ENCODE measurements at regions not wholly inside any gene's neighbourhood (a gene's known extent, or its start where the extent isn't known, plus 50 kb on each side); places are given as distances from the start of the nearest gene placed in this dataset.

DNA sequence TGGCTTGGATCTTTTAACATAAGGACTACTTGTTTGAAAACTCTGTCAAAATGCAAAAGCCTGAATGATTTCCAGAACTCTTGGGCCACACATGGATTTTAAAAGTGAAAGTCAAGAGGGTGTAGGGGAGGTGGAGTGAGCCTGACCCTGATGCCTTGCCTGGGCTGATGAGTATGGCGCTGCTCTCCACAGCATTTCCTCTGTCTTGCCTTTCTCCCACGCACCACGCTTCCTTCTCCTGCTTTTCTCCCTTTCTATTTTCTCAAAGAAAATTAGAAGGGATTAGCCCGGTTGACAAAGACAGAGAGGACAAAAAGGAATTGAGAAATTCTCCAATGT, 207.0 kb upstream of the CCDC68 start:
- no peak for DNase-seq

DNA sequence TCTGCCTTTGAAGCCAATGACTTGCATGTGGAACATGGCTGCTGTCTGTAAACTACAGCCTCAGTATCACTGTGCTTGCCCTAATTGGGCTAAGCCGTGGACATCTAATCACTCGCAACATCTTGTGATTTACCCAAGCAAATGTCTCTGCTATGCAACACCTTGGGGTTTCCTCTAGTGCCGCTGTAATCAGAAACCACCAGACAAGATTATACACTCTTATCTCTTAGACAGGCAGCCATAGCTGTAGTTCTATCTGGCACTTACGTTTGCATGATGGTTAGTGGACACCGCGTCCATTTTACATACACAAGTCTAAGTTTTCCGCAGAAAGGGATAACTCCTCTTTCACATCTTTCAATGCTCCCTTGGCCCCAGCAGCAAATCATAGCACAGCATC, 204.3 kb upstream of the CCDC68 start:
- DNase-seq, result no peak

DNA sequence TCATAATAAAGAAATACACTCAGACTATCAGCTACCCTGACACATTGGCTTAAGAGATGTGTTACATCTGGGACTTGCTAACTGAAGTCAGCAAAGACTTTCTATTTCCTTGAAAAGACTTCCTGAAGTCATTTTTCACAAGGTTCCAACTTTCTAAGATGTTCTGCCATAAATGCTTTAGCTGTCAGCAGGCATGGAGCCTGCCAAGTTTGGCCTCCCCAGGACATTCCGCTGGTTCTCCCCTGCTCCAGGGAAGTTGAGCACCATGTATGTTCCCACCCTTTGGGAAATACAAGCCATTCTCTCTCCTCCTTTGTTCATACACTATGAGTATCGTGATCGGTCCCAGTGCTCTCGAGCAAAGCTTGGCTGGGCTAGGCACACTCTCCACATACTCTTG, 202.7 kb upstream of the CCDC68 start:
- DNase-seq, result no peak

DNA sequence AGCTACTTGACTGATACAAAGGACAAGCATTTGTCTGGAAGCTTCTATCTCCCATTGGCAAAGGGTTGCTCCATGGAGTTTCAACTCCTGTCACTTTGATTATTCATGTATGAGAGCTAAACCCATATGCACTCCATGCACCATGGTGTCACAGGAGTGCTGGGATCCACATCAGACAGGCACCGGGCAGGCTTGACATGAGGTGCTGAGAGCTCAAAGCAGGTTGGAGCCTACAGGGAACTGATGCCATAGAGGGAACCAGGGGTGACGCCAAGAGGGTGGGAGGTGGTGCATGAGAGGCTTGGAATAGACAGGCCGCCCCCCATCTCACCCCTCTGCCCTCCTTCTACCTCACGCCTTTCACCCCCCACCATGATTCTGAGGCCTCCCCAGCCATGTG, 199.8 kb upstream of the CCDC68 start:
- no peak for DNase-seq

DNA sequence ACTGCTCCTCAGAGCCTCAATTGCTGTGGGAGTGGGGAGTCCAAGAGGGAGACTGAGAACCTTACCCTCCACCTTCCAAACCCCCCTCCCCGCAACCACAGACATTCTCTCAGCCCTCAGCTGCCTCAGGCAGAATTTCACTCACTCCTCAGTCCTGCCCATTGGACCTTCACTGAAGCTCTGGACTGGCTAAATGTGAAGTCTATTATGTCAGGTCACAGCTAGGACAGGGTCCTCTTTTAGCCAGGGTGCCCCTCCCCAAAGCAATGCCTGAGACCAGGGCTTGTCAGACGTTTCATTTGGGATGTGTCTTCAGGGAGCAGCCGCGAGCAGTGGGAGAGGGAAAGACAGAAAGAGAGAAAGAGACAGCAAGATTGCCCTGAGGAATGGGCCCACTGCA, 199.3 kb upstream of the CCDC68 start:
- no peak for DNase-seq

DNA sequence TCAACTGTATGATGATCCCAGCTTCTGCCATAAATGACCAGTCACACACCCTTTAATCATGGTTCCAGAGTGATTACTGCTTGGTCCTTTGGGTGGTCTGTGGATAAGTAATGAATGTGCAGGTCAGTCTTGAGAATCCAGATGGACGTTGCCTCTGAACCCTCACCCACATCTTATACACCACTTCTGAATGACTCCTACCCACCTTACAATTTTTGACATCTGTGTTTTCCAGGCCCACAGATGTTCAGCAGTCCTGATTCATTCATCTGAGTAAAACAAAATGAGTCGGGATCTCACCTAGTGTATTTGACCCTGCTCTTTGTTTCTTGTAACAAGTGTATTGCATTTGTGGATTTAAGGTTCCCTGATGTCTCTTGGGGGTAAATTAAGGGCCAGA, 194.1 kb upstream of the CCDC68 start:
- no peak for DNase-seq

DNA sequence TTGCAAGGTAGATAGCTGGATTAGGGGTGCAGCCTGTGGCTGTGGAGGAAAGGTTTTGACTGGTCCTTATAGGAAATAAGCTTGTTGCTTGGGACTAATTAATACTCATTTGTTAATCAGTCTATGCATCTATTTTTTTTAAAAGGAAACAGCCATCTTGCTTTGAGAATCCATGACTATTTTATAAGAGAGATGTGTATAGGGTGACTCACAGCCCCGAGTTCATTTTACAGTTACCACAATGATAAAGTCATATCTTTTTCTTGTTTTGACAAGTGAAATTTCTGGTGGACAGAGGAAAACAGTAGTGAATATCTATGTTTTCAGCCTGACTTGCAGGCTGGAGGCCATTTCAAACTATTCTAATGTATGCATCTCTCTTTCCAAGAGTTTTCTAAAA, 193.5 kb upstream of the CCDC68 start:
- no peak for DNase-seq

DNA sequence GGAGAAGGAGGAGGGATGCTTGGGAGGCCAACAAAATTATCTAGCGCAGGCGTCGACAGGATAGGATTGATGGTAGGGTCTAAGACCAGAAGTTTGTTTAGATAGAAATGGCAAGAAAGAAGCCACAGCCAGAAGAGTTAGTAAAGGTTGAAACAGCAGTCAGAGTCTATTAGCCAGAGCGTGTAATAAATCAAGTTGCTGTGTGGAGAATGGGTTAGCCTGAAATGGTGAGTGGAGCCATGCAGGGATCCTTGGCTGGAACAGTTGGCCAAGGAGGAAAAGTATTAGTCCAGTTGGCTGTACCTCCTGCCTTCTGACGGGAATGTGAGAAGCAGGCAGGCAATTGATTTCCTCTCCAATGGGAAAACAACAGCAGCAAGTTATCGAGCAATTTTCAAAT, 190.7 kb upstream of the CCDC68 start:
- DNase-seq, result no peak

DNA sequence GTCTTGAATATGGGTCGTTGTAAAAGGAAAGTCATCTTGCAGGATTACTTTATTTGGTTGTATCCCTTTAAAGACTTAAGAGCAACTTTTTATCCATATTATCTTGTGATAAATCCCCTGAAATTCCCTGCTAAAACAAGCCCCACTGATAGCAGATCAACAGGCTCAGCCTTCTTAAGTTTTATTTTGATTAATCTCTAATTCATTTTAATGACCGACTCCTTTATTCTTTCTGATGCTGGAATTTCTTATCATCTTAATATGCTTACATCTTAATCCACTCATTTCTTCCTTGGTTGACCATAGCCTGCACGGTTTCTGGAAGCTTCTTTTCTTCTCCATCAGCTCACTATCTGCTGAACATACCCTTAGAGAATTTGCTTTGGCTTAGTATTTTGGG, 188.5 kb upstream of the CCDC68 start:
- no peak for DNase-seq

DNA sequence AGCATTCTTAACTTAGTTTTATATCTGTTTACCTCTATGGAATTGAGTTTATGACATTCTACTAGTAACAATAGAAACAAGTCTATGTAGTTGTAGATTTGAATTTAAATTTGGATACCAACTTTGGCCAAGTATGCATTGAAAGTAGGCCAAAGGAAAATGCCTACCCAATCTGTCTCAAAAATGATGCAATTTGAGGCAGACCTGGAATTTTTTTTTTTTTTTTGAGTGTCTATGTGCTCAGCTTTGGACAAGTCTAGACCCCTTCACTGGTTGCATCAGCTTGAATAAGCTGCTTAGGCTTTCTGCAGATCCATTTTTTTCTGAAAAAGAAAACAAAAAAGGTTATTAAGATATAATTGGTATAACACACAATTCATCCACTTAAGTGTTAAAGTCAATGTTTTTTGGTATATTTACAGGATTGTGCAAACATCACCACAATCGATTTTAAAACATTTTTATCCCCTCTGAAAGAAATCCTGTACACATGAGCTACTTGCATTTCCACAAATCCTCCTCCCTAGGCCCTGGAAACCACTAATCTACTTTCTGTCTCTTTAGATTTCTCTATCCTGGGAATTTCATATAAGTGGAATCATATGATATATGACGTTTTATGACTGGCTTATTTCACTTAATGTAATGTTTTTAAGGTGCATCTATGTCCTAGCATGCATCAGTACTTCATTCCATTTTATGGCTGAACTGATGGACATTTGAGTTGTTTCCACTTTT, 185.1 kb upstream of the CCDC68 start:
- no peak for DNase-seq

DNA sequence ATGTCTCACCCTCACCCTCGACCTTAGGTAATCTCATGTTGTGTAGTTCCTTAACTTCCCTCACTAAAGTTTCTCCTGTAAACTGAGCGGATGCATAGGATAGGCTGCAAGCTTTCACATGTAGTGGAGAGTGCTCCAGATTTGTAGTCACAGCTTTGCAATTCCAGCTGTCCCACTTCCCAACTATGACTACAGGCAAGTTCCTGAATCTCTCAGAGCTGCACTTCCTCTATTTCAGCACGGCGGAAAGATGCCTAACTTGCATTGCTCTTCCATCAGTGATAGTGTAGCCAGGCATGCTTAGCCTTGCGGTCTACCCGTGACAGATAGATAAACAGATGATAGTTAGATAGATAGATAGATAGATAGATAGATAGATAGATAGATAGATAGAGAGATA, 183.1 kb upstream of the CCDC68 start:
- DNase-seq, result no peak

DNA sequence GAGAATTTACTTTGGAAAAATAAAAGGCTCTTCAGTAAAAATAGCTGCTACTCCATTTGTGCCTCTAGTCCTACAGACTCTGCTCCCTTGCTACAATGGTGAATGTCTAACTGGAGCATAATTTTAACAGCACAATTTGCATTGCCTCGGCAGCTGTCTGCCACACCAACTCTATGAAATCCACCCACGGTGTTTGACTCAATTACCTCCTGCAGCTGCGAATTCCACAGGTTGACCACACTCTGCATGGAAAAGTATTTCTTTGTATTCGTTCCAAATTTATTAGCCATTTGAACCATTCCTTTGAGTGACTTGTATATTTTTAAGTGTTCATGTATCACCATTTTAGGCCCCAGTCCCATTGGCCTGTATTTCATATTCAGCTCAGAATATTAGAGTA, 182.1 kb upstream of the CCDC68 start:
- DNase-seq, result no peak

DNA sequence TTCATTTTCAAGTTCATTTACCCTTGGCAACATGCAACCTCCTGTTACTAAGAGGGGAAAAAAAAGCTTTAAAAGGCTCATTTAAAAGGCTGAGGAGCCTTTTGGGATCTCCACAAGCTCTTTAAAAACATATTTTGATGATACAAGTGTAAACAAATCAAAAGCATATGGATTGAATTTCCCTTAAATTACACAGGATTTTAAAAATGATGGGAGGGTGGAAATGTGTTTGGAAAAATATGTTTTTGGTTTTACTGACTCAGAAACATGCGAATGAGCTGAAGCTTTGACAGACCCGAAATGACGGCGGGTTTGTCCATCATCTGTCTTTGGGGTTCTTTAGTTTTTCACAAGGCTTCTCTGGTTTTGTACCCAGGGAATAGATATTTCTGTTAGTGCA, 180.6 kb upstream of the CCDC68 start:
- no peak for DNase-seq

DNA sequence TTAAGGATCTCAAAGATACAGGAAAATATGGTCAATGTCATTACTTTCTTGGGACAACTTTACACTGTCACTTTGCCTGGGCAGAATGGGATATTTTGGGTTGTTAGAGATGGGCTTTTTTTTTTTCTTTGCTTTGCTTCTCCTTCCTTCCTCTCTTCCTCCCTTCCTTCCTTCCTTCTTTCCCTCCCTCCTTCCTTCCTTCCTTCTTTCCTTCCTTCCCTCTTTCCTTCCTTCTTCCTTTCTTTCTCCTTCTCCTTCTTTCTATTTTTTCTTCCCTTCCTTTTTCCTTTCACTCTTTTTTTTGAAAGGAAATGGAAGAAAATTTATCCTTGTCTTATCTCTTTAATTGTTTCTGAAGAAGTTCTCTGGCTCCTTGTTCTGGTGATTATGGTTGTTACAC, 180.0 kb upstream of the CCDC68 start:
- DNase-seq, result no peak

DNA sequence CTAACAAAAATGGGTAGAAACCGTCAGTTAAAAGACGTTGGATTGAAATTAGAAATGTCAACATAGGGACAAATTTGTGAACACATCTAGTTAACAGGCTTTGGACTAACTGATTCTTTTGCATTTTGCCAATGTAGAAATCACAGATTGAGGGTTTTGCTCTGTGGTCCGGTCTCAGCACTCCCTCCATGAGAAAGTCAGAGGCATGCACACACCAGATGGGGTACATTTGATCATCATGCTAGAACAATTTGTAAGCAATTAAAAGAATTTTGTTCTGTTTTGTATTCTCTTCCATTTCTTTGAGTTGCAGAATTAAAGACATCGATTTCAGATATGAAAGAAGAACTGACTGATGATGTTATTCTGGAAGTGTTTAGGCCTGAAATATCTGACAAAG, 179.1 kb upstream of the CCDC68 start:
- no peak for DNase-seq

DNA sequence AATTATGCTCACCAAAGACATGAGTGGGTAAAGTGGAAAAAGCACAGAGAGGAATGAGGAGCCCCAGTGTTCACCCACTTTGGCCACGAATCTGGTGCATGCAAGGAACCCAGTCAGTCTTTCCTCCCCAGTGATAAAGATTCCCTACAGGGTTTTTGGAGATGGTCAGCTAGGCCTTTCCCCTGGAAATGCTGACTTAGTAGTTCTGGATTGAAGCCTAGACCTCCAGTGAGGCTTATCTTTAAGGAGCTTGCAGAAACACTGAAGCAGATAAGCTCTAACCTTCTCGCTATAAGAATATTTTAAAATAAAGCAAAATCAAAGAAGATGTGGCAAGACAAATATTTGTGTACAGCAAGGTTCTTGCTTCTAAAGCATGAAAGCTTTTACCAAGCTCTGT, 178.3 kb upstream of the CCDC68 start:
- no peak for DNase-seq

DNA sequence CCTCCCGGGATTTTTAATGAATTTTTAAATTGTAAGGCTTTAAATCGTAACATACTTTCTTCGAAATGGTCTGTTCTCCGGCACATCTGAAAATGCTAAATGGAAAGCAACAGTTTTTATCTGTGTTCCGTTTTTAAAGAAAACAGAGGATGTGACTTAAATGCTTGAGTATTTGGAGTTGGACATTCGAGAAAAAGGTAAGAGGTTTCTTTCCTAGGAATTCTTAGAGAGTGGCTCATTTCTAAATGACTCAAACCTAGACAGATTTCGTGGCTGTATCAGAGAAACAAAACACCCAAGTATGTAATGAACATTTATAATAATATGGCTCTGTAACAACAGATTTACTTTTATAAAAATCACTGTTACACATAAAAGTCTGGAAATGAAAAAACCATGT, 177.6 kb upstream of the CCDC68 start:
- DNase-seq, result no peak

DNA sequence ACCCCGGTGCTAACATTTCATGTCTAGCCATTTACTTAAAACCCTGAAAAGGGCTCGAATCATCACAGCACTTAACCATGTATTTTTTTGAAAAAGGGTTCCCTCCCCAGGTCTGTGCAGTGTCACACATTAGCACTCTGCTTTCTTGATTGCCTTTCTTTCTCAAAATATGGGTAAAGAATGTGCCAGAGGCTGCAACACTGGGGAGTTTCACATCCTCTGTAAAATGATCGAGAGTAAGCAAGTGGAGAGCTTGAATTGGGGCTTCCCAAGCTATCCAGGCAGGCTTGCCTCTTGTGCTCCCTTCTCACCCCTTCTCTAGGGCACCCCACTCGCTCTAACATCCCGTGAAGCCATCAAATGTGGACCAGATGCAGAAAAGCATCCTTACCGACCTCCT, 177.0 kb upstream of the CCDC68 start:
- DNase-seq, result no peak

DNA sequence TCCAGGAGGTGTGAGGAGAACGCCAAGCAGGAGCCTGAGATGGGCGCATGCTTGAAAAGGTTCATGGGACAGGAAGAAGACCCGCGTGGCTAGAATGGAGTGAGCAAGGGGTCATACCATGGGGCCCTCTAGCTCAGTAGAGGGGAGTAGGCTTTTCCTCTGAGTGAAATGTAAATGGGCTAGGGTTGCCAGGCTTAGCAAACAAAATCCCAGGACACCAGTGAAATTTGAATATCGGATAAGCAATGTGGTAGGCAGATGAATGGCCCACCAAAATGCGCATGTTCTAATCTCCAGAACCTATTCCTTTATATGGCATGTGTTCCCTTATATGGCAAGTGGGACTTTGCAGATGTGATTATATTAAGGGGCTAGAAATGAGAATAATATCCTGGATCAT, 174.1 kb upstream of the CCDC68 start:
- no peak for DNase-seq

DNA sequence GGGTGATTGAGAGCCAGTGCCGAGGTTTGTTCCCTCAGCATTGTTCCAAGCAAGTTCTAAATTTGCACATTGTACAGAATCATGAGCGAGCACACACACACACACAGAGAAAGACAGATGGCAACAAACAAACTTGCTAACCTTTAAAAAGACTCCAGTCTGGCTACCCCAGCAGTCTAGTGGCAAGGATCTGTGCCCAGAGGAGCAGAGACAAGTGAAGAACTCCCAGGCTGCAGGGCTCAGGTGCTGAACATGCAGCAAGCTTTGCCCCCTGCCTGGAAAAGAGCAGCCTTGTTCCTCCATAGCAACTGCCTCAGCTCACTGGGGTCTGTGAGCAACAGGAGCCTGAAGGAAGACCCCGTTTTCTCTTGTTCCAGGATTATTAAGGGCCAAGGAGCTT, 169.2 kb upstream of the CCDC68 start:
- DNase-seq, result no peak

DNA sequence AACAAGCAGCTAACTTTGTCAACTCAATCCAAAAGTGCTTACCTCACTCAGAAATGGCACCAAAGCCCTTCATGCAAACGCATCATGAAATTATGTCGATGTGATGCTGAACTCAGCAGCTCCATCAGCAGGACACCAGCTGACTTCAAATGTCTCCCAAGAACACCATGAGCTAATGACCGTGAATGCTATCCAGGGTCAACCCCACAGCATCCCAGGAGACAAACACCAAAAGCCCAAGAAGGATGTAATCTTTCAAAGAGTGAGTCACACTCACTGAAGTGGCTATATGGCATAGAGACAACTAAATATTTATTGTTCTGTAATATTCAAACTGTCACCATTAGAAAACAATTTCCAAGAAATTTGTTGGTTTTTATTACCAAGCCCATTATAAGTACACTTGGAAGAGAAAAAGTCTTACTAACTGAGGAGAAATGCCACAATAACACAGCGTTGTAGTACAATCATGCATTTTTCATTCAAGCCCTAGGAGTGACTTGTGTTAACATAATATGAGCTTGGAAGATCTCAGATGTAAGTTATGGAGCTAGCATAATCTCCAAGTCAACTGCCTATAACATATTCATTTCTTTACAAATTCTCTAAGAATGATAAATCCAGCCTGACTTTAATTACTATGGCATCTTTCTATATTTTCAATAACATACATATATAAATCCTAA, 165.0 kb upstream of the CCDC68 start:
- DNase-seq, result no peak

DNA sequence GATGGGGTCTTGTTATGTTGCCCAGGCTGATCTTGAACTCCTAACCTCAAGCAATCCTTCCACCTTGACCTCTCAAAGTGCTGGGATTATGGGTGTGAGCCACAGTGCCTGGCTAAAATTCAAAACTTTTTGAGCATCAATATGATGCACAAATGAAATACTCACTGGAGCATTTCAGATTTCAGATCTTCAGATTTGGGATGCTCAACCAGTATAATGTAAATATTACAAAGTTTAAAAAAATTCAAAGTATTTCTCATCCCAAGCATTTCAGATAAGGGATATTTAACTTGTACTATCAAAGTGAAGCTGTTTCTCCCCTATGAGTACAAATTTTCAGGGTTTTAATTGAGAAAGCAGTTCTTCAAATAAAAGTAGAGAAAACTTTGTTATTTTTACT, 164.1 kb upstream of the CCDC68 start:
- DNase-seq, result no peak

DNA sequence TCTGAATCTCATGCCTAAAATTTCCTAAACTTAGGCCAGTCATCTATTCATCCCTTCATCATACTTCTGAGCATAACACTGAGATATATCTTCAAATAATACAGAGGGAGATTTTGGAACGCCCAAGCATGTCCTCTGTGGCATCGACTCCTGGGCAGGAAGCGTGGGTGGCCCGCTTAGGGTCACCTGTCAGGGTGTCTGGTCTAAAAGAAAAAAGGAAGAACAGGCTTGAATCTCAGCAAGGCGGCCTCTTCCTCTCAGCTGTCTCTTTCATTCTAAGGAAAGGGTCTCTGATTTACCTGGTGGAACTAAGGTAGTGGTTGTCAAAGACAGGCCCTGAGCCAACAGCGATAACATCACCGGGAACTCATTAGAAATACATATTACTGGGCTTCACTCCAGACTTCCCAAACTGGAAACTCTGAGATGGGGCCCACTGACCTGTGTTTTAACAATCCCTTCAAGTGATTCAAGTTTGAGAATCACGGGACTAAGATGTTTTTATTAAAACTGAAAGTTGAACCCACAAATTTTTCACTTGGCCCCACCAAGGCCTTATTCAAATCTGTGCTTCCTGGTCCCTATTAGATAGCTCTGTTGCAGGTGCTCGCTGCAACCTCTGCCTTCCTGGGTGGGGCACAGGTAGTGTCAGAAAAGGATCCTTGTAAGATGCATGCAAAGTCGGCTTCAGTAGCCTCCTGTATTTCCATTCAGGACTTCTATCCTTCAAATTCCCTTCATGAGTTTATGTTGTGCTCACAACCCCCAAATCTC, 162.3 kb upstream of the CCDC68 start:
- DNase-seq, result no peak

DNA sequence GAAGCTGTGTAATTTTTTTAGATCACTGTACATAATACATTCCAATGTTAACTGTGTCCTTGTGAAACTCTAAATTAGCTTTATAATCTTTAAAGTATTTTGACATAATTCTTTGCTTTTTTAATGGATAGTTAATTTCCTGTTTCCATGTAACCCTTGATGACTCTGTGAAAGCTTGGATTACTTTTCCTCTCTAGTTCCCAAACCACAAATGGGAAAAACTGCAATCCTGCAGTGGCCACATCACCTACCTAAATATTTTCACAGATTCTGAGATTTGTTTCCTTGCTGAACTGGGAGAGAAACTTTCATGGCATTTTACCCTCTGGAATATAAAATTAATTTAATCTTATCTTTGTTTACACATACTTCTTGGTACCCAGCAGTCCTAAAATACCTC, 161.6 kb upstream of the CCDC68 start:
- no peak for DNase-seq
